Fibroblast of pulmonary artery (primary cell): ENCODE measurements at regions not wholly inside any gene's neighbourhood (a gene's known extent, or its start where the extent isn't known, plus 50 kb on each side); places are given as distances from the start of the nearest gene placed in this dataset.

Experiments used
- DNase-seq: peaks from one replicate; pipeline ENCODE4 v3.0.0-alpha.2; 2010; ENCODE audit warnings: low read depth
- H3K4me3 ChIP-seq: replicated peaks from 2 replicates; pipeline ENCODE4 v1.5.1; 2011; ENCODE audit warnings: low read depth, mild to moderate bottlenecking, control low read depth, low read length, moderate library complexity
- CTCF ChIP-seq: IDR thresholded peaks from 2 replicates; pipeline ENCODE4 v1.5.1; 2011; ENCODE audit warnings: mild to moderate bottlenecking, control low read depth, low read length, inconsistent platforms; ENCODE audit errors: missing control alignments

DNA sequence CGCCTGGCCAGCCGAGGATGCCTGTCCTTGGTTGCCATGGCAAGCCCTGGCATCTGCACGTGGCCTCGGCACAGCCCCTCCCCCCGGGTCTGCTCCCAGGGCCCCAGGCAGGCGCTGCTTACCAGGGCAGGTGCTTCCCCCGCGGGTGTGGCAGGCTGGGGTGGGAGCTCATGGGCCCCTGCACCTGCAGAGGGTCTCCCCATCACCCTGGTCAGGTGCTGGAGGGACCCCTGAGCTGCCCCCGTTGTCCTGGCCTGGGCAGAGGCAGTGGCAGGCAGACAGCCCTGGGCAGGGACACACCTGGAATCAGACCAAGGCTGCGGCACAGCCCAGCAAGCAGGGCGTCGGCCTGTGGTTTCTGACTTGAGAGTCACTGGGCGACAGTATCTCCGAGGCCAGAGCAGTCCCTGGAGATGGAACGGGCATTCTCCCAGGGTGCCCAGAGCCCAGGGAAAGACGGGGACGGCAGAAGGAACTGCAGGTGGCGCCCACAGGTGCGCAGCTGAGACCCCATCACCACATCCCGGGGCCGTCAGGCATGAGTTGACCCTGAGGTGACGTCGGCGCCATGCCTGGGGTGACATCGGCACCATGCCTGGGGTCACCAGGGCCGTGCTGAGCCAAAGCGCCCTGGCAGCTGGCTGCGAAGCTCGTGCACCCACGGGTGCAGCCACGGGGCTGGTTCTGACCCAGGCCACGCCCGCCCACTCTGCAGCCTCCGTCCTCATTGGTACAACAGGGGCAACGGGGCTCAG is 56.1 kb upstream of the FBRSL1 start:
- no peak overlapping the region for H3K4me3 ChIP-seq
- no peak for DNase-seq
- no peak for TF ChIP-seq CTCF

GRCh38 chr12:132432721-132433577 is 57.0 kb upstream of the FBRSL1 start:
- no peak for TF ChIP-seq CTCF
- H3K4me3 ChIP-seq, result no peak overlapping the region
- peak; percentile 45 for DNase-seq

DNA sequence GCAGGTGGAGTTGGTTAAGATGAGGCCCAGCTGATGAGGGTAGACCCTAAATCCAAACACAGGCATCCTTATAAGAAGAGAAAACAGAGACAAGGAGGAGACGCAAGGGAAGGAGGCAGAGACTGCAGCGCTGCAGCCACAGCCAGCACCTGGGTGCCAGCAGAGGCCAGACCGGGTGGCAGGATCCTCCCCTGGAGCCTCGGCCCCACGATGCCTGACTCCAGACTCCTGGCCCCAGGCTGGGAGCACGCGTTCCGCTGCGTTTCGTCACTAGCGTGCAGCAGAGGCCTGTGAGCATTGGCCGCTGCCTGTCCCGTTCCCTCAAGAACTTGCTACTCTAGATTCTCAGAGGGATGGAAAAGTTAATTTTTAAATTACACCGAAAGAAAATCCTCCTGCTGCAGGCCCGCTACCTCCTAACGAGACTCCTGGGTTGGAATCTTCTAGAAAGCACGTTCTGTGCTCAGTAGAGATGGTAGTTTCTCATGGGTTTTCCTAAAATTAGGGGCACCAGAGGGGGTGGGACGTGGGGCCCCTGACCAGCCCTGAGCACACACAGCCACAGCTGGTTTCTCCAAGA is 57.7 kb upstream of the FBRSL1 start:
- no peak for TF ChIP-seq CTCF
- no peak overlapping the region for H3K4me3 ChIP-seq

GRCh38 chr12:132430838-132431774 is 58.8 kb upstream of the FBRSL1 start:
- TF ChIP-seq CTCF, result no peak
- no peak for DNase-seq
- no peak overlapping the region for H3K4me3 ChIP-seq

More for the DNA sequence above, 57.7 kb upstream of the FBRSL1 start:
- DNase-seq, result no peak

GRCh38 chr12:132429946-132430643 is 59.9 kb upstream of the FBRSL1 start:
- no peak for DNase-seq
- H3K4me3 ChIP-seq, result no peak overlapping the region
- TF ChIP-seq CTCF, result no peak

- DNase-seq, result no peak
- TF ChIP-seq CTCF, result no peak
- no peak overlapping the region for H3K4me3 ChIP-seq
Observed at GRCh38 chr12:132429602-132429945, 60.4 kb upstream of the FBRSL1 start.
